GM23338 (cell line): ENCODE measurements at regions not wholly inside any gene's neighbourhood (a gene's known extent, or its start where the extent isn't known, plus 50 kb on each side); places are given as distances from the start of the nearest gene placed in this dataset.
A peak's percentile ranks its signal among the peaks of the same experiment; 100 is the strongest.

Experiments used
- ATAC-seq: fragments of 200-7000 bp; cut with Tn5 transposase; 3 replicates; pipeline ENCODE4 v1.9.1; 2020
- DNase-seq: peaks from one replicate; pipeline ENCODE4 v3.0.0-alpha.2; 2015; ENCODE audit warnings: low spot score
- H2AFZ ChIP-seq: fragments of 200-600 bp; sonication (generic); 2 replicates; pipeline ENCODE4 v1.8.0; 2016; ENCODE audit warnings: antibody characterized with exemption, mild to moderate bottlenecking, moderate library complexity
- H3F3A ChIP-seq: fragments of 200-600 bp; sonication (generic); replicated peaks from 2 replicates; pipeline ENCODE4 v1.8.0; 2017; ENCODE audit warnings: antibody characterized with exemption, mixed run types, low read depth
- H3K27ac ChIP-seq: fragments of 200-600 bp; sonication (generic); 2 replicates; pipeline ENCODE4 v1.6.1; 2016; ENCODE audit warnings: low read depth
- H3K27me3 ChIP-seq: fragments of 200-600 bp; sonication (generic); 2 replicates; pipeline ENCODE4 v1.8.0; 2016; ENCODE audit warnings: mild to moderate bottlenecking, mixed run types, moderate library complexity; ENCODE audit not compliant: insufficient read depth
- H3K36me3 ChIP-seq: fragments of 200-600 bp; sonication (generic); 2 replicates; pipeline ENCODE4 v1.8.0; 2016; ENCODE audit warnings: mild to moderate bottlenecking; ENCODE audit not compliant: insufficient read depth
- H3K4me1 ChIP-seq: fragments of 200-600 bp; sonication (generic); 2 replicates; pipeline ENCODE4 v1.8.0; 2016; ENCODE audit warnings: mild to moderate bottlenecking, moderate library complexity; ENCODE audit not compliant: insufficient read depth
- H3K4me2 ChIP-seq: fragments of 200-600 bp; sonication (generic); 2 replicates; pipeline ENCODE4 v1.7.1; 2017; ENCODE audit warnings: mixed run types
- H3K4me3 ChIP-seq: fragments of 200-600 bp; sonication (generic); 2 replicates; pipeline ENCODE4 v1.6.1; 2016; ENCODE audit warnings: mixed run types
- H3K79me2 ChIP-seq: fragments of 200-600 bp; sonication (generic); replicated peaks from 2 replicates; pipeline ENCODE4 v1.8.0; 2017; ENCODE audit warnings: mild to moderate bottlenecking; ENCODE audit not compliant: insufficient read depth
- H3K9me2 ChIP-seq: fragments of 200-600 bp; sonication (generic); 2 replicates; pipeline ENCODE4 v1.8.0; 2017; ENCODE audit not compliant: insufficient read depth
- H4K20me1 ChIP-seq: fragments of 200-600 bp; sonication (generic); replicated peaks from 2 replicates; pipeline ENCODE4 v1.8.0; 2017; ENCODE audit warnings: mild to moderate bottlenecking; ENCODE audit not compliant: insufficient read depth
- H3K27ac Mint-ChIP-seq: 2 replicates; pipeline ENCODE4 v1.8.0; 2020; ENCODE audit warnings: inconsistent platforms, mild to moderate bottlenecking, moderate library complexity, mixed read lengths
- H3K27me3 Mint-ChIP-seq: 3 replicates; pipeline ENCODE4 v1.8.0; 2022; ENCODE audit warnings: low read depth, mild to moderate bottlenecking, moderate library complexity, mixed read lengths, inconsistent platforms; ENCODE audit not compliant: insufficient read depth, poor library complexity
- H3K36me3 Mint-ChIP-seq: 3 replicates; pipeline ENCODE4 v1.8.0; 2021; ENCODE audit warnings: low read depth, mild to moderate bottlenecking, inconsistent platforms, moderate library complexity, mixed read lengths
- H3K4me1 Mint-ChIP-seq: 3 replicates; pipeline ENCODE4 v1.8.0; 2020; ENCODE audit warnings: mild to moderate bottlenecking, inconsistent platforms, mixed read lengths
- H3K4me3 Mint-ChIP-seq: 3 replicates; pipeline ENCODE4 v1.8.0; 2021; ENCODE audit warnings: moderate library complexity, mild to moderate bottlenecking, inconsistent platforms, mixed read lengths
- H3K9me3 Mint-ChIP-seq: 3 replicates; pipeline ENCODE4 v1.8.0; 2020; ENCODE audit warnings: moderate library complexity, mild to moderate bottlenecking, inconsistent platforms, mixed read lengths
- CREB1 ChIP-seq: fragments of 250-450 bp; sonication (Bioruptor Pico); IDR thresholded peaks from 2 replicates; pipeline ENCODE4 v1.5.0; 2020; ENCODE audit warnings: low read depth, mild to moderate bottlenecking, moderate library complexity
- CTCF ChIP-seq, 2 experiments: fragments of 200-600 bp in 1 of 2; sonication (generic) in 1 of 2; conservative IDR thresholded peaks; 2 replicates each; pipeline versions ENCODE4 v1.5.1 to v1.6.1; 2016 to 2017; ENCODE audit warnings: antibody characterized with exemption in 2 of 2, low read depth in 2 of 2, mild to moderate bottlenecking in 2 of 2, moderate library complexity in 1 of 2
- ETS1 ChIP-seq: IDR thresholded peaks from 2 replicates; pipeline ENCODE4 v1.6.1; 2016; ENCODE audit warnings: antibody characterized with exemption
- EZH2 ChIP-seq: fragments of 200-600 bp; sonication (generic); IDR thresholded peaks from one replicate; pipeline ENCODE4 v1.8.0; 2017; ENCODE audit warnings: antibody characterized with exemption, mild to moderate bottlenecking, low read depth; ENCODE audit not compliant: unreplicated experiment
- EZH2phosphoT487 ChIP-seq: fragments of 200-600 bp; sonication (generic); IDR thresholded peaks from one replicate; pipeline ENCODE4 v1.8.1; 2018; ENCODE audit warnings: antibody characterized with exemption; ENCODE audit not compliant: unreplicated experiment
- JUNB ChIP-seq: IDR thresholded peaks from one replicate; pipeline ENCODE4 v1.6.1; 2016; ENCODE audit warnings: antibody characterized with exemption; ENCODE audit not compliant: unreplicated experiment
- NANOG ChIP-seq: IDR thresholded peaks from 2 replicates; pipeline ENCODE4 v1.6.1; 2016; ENCODE audit warnings: antibody characterized with exemption, borderline replicate concordance
- POLR2AphosphoS5 ChIP-seq: IDR thresholded peaks from 2 replicates; pipeline ENCODE4 v1.6.1; 2016; ENCODE audit warnings: antibody characterized with exemption, low read depth
- REST ChIP-seq: IDR thresholded peaks from one replicate; pipeline ENCODE4 v1.6.1; 2018; ENCODE audit warnings: antibody characterized with exemption; ENCODE audit not compliant: unreplicated experiment
- STAT1 ChIP-seq: IDR thresholded peaks from one replicate; pipeline ENCODE4 v1.6.1; 2016; ENCODE audit warnings: antibody characterized with exemption; ENCODE audit not compliant: unreplicated experiment
- ZNF114 ChIP-seq: fragments of 250-450 bp; sonication (Bioruptor Pico); IDR thresholded peaks from 2 replicates; pipeline ENCODE4 v1.5.0; 2020; ENCODE audit warnings: mild to moderate bottlenecking, moderate library complexity
- ZNF331 ChIP-seq: fragments of 250-450 bp; sonication (Bioruptor Pico); IDR thresholded peaks from 2 replicates; pipeline ENCODE4 v1.5.0; 2020; ENCODE audit warnings: low read depth, mild to moderate bottlenecking, moderate library complexity
- ZNF462 ChIP-seq: fragments of 250-450 bp; sonication (Bioruptor Pico); IDR thresholded peaks from 2 replicates; pipeline ENCODE4 v1.5.0; 2020; ENCODE audit warnings: mild to moderate bottlenecking, moderate library complexity

GRCh38 chr18:70422391-70422965 lies 133.6 kb downstream of the SOCS6 start:
- no peak overlapping the region for H3K4me3 Mint-ChIP-seq
- Histone ChIP-seq H3K79me2 (no peaks in the 10 kb centered on the region), H3K4me1 (peaks cover 11% of the 10 kb centered on the region), H3K27me3 (no peaks in the 10 kb centered on the region), H3F3A (no peaks in the 10 kb centered on the region), H3K4me3 (no peak overlapping the region), H3K9me2 (no peaks in the 10 kb centered on the region), H3K36me3 (no peaks in the 10 kb centered on the region), H4K20me1 (no peaks in the 10 kb centered on the region), H3K4me2 (no peak overlapping the region), H3K27ac (no peak overlapping the region), H2AFZ (peak overlapping the region; percentile 6; the same call in 1 of the 2 replicates)
- H3K4me1 Mint-ChIP-seq: peaks cover 28% of the 10 kb centered on the region
- DNase-seq: no peak
- no peaks in the 10 kb centered on the region for H3K36me3 Mint-ChIP-seq
- no peak overlapping the region for H3K27ac Mint-ChIP-seq
- peak; percentile 27; the same call in 1 of the 3 replicates for ATAC-seq
- no peaks in the 10 kb centered on the region for H3K9me3 Mint-ChIP-seq
- no peak for TF ChIP-seq JUNB
- TF ChIP-seq ETS1: no peak
- TF ChIP-seq CTCF (conservative IDR thresholded peaks at IDR 0.05; ENCODE audit: low read depth in 2 of 2): no peak
- no peak for TF ChIP-seq NANOG
- no peak for TF ChIP-seq ZNF462 (CRISPR knock-in tag)
- no peak for TF ChIP-seq ZNF331 (CRISPR knock-in tag)
- no peak for TF ChIP-seq CREB1 (CRISPR knock-in tag)
- TF ChIP-seq EZH2: no peak
- TF ChIP-seq EZH2phosphoT487: no peak
- no peak for TF ChIP-seq ZNF114 (CRISPR knock-in tag)
- TF ChIP-seq STAT1: no peak
- no peak for TF ChIP-seq POLR2AphosphoS5
- no peak for TF ChIP-seq REST
- no peaks in the 10 kb centered on the region for H3K27me3 Mint-ChIP-seq
